ENCODE measurements at regions not wholly inside any gene's neighbourhood (a gene's known extent, or its start where the extent isn't known, plus 50 kb on each side); places are given as distances from the start of the nearest gene placed in this dataset.

DNA sequence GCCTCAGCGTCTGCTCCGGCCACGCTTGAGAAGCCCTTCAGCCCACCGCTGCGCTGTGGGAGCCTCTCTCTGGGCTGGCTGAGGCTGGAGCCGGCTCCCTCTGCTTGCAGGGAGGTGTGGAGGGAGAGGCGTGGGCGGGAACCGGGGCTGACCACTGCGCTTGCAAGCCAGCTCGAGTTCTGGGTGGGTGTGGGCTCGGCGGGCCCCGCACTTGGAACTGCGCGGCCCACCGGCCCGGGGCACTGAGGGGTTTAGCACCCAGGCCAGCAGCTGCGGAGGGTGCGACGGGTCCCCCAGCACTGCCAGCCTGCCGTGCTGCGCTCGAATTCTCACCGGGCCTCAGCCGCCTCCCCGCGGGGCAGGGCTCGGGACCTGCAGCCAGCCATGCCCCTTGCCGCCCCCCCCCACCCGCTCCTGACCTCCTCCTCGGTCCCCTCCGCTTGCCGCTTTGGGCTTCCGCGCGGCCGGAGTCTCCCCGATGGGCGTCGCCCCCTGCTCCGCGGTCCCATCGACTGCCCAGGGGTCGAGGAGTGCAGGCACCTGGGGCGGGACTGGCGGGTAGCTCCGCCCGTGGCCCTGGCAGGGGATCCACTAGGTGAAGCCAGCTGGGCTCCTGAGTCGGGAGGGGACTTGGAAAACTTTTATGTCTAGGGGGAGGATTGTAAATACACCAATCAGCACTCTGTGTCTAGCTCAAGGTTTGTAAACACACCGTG lies 106.7 kb downstream of the RAP2B start:
- Histone ChIP-seq H3K27me3 (no peaks in the 10 kb centered on the region), H3K36me3 (no peaks in the 10 kb centered on the region), H3K9me3 (peaks cover 0 to 11% (median 0%) of the 10 kb centered on the region in 11 donors), H3K27ac (no peak overlapping the region), H3K4me1 (peaks cover 0 to 9% (median 0%) of the 10 kb centered on the region in 9 donors), H3K4me3 (no peak overlapping the region)
- ATAC-seq (no peak), DNase-seq (no peak)
- intact Hi-C loops (cut with DNase I): no loop called here
- TF ChIP-seq, protein P1, sequence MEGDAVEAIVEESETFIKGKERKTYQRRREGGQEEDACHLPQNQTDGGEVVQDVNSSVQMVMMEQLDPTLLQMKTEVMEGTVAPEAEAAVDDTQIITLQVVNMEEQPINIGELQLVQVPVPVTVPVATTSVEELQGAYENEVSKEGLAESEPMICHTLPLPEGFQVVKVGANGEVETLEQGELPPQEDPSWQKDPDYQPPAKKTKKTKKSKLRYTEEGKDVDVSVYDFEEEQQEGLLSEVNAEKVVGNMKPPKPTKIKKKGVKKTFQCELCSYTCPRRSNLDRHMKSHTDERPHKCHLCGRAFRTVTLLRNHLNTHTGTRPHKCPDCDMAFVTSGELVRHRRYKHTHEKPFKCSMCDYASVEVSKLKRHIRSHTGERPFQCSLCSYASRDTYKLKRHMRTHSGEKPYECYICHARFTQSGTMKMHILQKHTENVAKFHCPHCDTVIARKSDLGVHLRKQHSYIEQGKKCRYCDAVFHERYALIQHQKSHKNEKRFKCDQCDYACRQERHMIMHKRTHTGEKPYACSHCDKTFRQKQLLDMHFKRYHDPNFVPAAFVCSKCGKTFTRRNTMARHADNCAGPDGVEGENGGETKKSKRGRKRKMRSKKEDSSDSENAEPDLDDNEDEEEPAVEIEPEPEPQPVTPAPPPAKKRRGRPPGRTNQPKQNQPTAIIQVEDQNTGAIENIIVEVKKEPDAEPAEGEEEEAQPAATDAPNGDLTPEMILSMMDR (IDR thresholded peaks at IDR 0.05): no peak
- WGBS, 2 donors: 96 to 97% methylated on average over 47 to 51 of the region's 51 CpGs

DNA sequence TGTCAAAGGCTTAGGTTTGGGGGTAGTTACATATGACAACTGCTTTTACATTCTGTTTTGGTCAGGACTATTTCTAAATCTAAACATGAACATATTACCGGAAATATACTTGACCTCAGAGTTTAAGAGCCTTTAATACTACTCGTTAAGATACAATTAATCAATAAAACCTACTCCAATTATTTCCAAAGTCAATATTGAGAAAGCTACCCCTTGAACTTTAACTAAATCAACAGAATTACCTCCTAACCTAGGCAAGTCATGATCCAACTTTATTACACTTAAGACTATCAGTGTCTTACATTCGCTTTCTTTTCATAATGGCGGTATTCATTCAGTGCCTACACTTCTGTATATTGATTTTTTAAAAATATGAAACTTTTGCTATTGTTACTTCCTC lies 107.7 kb downstream of the RAP2B start:
- intact Hi-C loops (cut with DNase I): no loop called here
- Histone ChIP-seq H3K9me3 (peaks cover 0 to 11% (median 0%) of the 10 kb centered on the region in 11 donors), H3K27me3 (no peaks in the 10 kb centered on the region), H3K4me1 (peaks cover 0 to 15% (median 0%) of the 10 kb centered on the region in 9 donors), H3K4me3 (no peak overlapping the region), H3K27ac (no peak overlapping the region), H3K36me3 (no peaks in the 10 kb centered on the region)
- WGBS, 2 donors: 95 to 96% methylated on average over 4 of the region's 4 CpGs
- TF ChIP-seq, protein P1 (IDR thresholded peaks at IDR 0.05): no peak
- no peak for ATAC-seq
- no peak for DNase-seq

DNA sequence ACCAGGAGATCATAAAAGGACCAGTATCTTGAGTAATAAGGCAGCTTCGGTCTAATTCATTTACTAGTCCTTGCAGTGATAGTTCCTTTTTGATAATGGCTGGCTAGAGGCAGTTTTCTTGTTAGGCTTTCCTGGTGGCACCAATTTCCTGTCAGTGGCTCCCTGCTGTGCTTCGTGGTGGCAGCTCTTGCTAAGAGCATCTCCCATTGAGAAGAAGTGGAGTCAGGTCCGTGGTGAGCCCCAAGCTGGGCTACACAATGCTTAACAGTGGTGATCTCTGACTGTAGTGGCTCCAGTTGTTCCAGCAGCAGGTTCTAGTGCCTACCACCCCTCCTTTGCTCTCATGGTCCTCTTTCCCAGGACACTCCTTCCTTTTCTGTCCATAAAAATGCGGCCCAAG lies 111.2 kb downstream of the RAP2B start:
- Histone ChIP-seq H3K9me3 (peaks cover 0 to 2% (median 0%) of the 10 kb centered on the region in 11 donors), H3K27me3 (no peaks in the 10 kb centered on the region), H3K36me3 (no peaks in the 10 kb centered on the region), H3K4me3 (no peak overlapping the region), H3K27ac (no peak overlapping the region), H3K4me1 (peaks cover 0 to 15% (median 0%) of the 10 kb centered on the region in 9 donors)
- ATAC-seq (no peak), DNase-seq (no peak)
- TF ChIP-seq, protein P1 (IDR thresholded peaks at IDR 0.05): no peak
- intact Hi-C loops (cut with DNase I): no loop called here
- 89 to 91% methylated on average over 4 of the region's 4 CpGs for WGBS, 2 donors

DNA sequence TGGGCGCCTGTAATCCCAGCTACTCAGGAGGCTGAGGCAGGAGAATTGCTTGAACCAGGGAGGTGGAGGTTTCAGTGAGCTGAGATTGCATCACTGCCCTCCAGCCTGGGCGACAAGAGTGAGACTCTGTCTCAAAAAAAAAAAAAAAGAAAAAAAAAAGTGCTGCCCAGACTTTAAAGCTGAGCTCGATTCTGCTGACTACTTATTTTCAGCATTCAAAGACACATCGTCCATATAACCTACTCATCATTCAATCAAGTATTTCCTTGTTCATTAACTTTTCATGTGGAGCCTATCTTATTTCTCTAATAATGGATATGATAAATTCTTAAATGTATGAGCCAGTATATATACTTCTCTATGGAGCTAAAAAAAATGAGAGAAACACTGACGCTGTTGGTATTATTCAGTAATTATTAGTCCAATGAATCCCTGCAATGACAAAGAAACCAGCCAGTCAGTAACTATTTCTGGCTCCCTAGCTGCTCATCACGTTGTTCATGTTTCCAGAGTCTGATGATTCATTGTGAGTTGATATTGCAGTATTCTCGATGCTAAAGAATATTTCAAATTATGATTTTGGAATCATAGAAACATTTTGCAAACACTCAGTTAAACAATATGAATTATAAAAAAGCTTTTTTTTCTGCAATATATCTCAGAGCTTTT lies 111.9 kb downstream of the RAP2B start:
- Histone ChIP-seq H3K36me3 (no peaks in the 10 kb centered on the region), H3K9me3 (no peaks in the 10 kb centered on the region), H3K4me3 (no peak overlapping the region), H3K27me3 (no peaks in the 10 kb centered on the region), H3K4me1 (peaks cover 0 to 15% (median 0%) of the 10 kb centered on the region in 9 donors), H3K27ac (no peak overlapping the region)
- WGBS, 2 donors: 64 to 70% methylated on average over 7 of the region's 7 CpGs
- ATAC-seq (no peak), DNase-seq (no peak)
- intact Hi-C loops (cut with DNase I): no loop called here
- TF ChIP-seq, protein P1 (IDR thresholded peaks at IDR 0.05): no peak
